Panc1 (cell line): ENCODE measurements at regions not wholly inside any gene's neighbourhood (a gene's known extent, or its start where the extent isn't known, plus 50 kb on each side); places are given as distances from the start of the nearest gene placed in this dataset.

Experiments
- ATAC-seq: fragments of 200-7000 bp; cut with Tn5 transposase; 2 replicates; pipeline ENCODE4 v1.9.1; 2020; ENCODE audit warnings: mild to moderate bottlenecking, moderate library complexity
- BruUV-seq: library from RNA; stranded (reverse); fragments of 400-500 nt; replicated peaks from 2 replicates; lab custom pipeline; 2021; lab: Mats Ljungman, UMichigan
- CTCF ChIA-PET: fragments of 300-600 bp; sonication (Branson Sonifier 250); formaldehyde crosslinking; loops from one replicate; lab custom pipeline; 2022; ENCODE audit warnings: antibody characterized with exemption; lab: Charles Lee
- POLR2A ChIA-PET: fragments of 300-600 bp; sonication (Branson Sonifier 250); formaldehyde crosslinking; loops from one replicate; lab custom pipeline; 2022; ENCODE audit warnings: antibody characterized with exemption; lab: Charles Lee
- DNase-seq: peaks from one replicate; pipeline ENCODE4 v3.0.0-alpha.2; 2010; ENCODE audit warnings: low read depth, low spot score
- H3K27ac ChIP-seq: 2 replicates; pipeline ENCODE4 v1.5.1; 2011; ENCODE audit warnings: mild to moderate bottlenecking, low read length, inconsistent platforms
- H3K27me3 ChIP-seq: fragments of 200-500 bp; sonication (Bioruptor generic); 2 replicates; pipeline ENCODE4 v1.6.0; 2014; ENCODE audit warnings: low read length, inconsistent platforms; ENCODE audit not compliant: control insufficient read depth, insufficient read depth
- H3K36me3 ChIP-seq: fragments of 200-500 bp; sonication (Bioruptor generic); 2 replicates; pipeline ENCODE4 v1.5.1; 2014; ENCODE audit warnings: inconsistent platforms, mild to moderate bottlenecking, low read length, moderate library complexity; ENCODE audit not compliant: control insufficient read depth, insufficient read depth
- H3K4me1 ChIP-seq: 2 replicates; pipeline ENCODE4 v1.5.1; 2011; ENCODE audit warnings: inconsistent platforms, mild to moderate bottlenecking, low read length, moderate library complexity; ENCODE audit not compliant: control insufficient read depth, insufficient read depth
- H3K4me3 ChIP-seq, 2 experiments: 2 replicates each; pipeline ENCODE4 v1.5.1; 2011 to 2012; ENCODE audit warnings: low read depth in 2 of 2, low read length in 2 of 2, mild to moderate bottlenecking in 2 of 2, inconsistent platforms in 1 of 2, moderate library complexity in 1 of 2
- H3K9me3 ChIP-seq: fragments of 200-500 bp; sonication (Bioruptor generic); 2 replicates; pipeline ENCODE4 v1.5.1; 2014; ENCODE audit warnings: low read depth, mild to moderate bottlenecking, inconsistent platforms, low read length, moderate library complexity; ENCODE audit not compliant: control insufficient read depth, insufficient read depth
- CTCF ChIP-seq: fragments of 450-650 bp; IDR thresholded peaks from 2 replicates; pipeline ENCODE4 v1.5.1; 2017; ENCODE audit warnings: mild to moderate bottlenecking
- POLR2AphosphoS5 ChIP-seq: IDR thresholded peaks from 2 replicates; pipeline ENCODE4 v1.6.1; 2012; ENCODE audit warnings: mild to moderate bottlenecking, low read depth, low read length, moderate library complexity
- SIN3A ChIP-seq: IDR thresholded peaks from 2 replicates; pipeline ENCODE4 v1.6.1; 2012; ENCODE audit warnings: low read depth, mild to moderate bottlenecking, low read length, moderate library complexity, borderline replicate concordance; ENCODE audit not compliant: insufficient read depth
- TCF7L2 ChIP-seq: IDR thresholded peaks from 2 replicates; pipeline ENCODE4 v1.6.1; 2011; ENCODE audit warnings: mild to moderate bottlenecking, low read depth, low read length, inconsistent platforms
- in situ Hi-C: cut with HindIII; loops from 2 replicates; pipeline ENCODE4 v1.10.0; 2016; ENCODE audit warnings: low sequenced_read_pairs, low pct_unique_long_range_greater_than_20kb
- intact Hi-C: fragments of 100-400 bp; cut with micrococcal nuclease; formaldehyde crosslinking; loops from one replicate; pipeline ENCODE4 v1.10.0; 2022; ENCODE audit not compliant: unreplicated experiment
- TF ChIP-seq, protein P1 (sequence below), 2 experiments: IDR thresholded peaks; 2 replicates each; pipeline ENCODE4 v1.6.1; 2011 to 2012; ENCODE audit warnings: low read depth in 2 of 2, control low read depth in 1 of 2, low read length in 1 of 2, mild to moderate bottlenecking in 1 of 2, moderate library complexity in 1 of 2; ENCODE audit not compliant: insufficient read depth in 1 of 2

GRCh38 chr14:26381405-26381804, 216.4 kb downstream of the NOVA1 start:
- TF ChIP-seq CTCF (no peak), POLR2AphosphoS5 (no peak), TCF7L2 (no peak), SIN3A (no peak)
- no TSS peak for BruUV-seq
- no peaks in the 10 kb centered on the region for H3K27me3 ChIP-seq
- DNase-seq: no peak
- H3K9me3 ChIP-seq: no peaks in the 10 kb centered on the region
- ChIA-PET CTCF (no interaction called here), POLR2A (no interaction called here)
- H3K4me3 ChIP-seq: no peak overlapping the region
- in situ Hi-C loops: no loop called here
- no peaks in the 10 kb centered on the region for H3K4me1 ChIP-seq
- intact Hi-C loops: no loop called here
- no peak for ATAC-seq
- H3K27ac ChIP-seq: no peak overlapping the region
- H3K36me3 ChIP-seq: no peaks in the 10 kb centered on the region

DNA sequence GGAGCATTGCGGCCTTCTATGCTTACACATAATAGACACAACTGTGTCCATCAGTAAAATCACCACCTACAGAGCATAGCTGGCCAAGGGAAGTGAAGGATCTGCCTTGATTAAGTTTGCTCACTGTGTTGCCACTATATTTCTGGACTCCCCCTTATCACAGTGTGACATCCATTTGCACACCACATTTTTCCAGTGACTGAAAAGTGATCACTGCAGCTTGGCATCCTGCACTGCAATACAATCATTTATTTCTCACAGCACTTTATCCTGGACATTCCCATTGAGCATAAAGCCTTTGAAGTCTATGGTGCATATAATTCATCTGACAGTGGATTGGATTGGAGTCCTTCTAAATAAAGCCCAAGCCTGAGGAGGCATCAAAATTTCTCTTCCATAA, 217.2 kb downstream of the NOVA1 start:
- H3K4me1 ChIP-seq: no peaks in the 10 kb centered on the region
- no peak for TF ChIP-seq POLR2AphosphoS5
- no peaks in the 10 kb centered on the region for H3K9me3 ChIP-seq
- no peak overlapping the region for H3K4me3 ChIP-seq
- no peaks in the 10 kb centered on the region for H3K27me3 ChIP-seq
- POLR2A ChIA-PET: no interaction called here
- in situ Hi-C loops: no loop called here
- CTCF ChIA-PET: no interaction called here
- BruUV-seq: no TSS peak
- no peak overlapping the region for H3K27ac ChIP-seq
- ATAC-seq (no peak), DNase-seq (no peak)
- intact Hi-C loops: no loop called here
- H3K36me3 ChIP-seq: no peaks in the 10 kb centered on the region

- no peak overlapping the region for H3K27ac ChIP-seq
- no peaks in the 10 kb centered on the region for H3K9me3 ChIP-seq
- TF ChIP-seq, protein P1, sequence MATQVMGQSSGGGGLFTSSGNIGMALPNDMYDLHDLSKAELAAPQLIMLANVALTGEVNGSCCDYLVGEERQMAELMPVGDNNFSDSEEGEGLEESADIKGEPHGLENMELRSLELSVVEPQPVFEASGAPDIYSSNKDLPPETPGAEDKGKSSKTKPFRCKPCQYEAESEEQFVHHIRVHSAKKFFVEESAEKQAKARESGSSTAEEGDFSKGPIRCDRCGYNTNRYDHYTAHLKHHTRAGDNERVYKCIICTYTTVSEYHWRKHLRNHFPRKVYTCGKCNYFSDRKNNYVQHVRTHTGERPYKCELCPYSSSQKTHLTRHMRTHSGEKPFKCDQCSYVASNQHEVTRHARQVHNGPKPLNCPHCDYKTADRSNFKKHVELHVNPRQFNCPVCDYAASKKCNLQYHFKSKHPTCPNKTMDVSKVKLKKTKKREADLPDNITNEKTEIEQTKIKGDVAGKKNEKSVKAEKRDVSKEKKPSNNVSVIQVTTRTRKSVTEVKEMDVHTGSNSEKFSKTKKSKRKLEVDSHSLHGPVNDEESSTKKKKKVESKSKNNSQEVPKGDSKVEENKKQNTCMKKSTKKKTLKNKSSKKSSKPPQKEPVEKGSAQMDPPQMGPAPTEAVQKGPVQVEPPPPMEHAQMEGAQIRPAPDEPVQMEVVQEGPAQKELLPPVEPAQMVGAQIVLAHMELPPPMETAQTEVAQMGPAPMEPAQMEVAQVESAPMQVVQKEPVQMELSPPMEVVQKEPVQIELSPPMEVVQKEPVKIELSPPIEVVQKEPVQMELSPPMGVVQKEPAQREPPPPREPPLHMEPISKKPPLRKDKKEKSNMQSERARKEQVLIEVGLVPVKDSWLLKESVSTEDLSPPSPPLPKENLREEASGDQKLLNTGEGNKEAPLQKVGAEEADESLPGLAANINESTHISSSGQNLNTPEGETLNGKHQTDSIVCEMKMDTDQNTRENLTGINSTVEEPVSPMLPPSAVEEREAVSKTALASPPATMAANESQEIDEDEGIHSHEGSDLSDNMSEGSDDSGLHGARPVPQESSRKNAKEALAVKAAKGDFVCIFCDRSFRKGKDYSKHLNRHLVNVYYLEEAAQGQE (IDR thresholded peaks at IDR 0.05; ENCODE audit: insufficient read depth in 1 of 2, low read depth in 2 of 2, low read length in 1 of 2): no peak
- TF ChIP-seq CTCF (no peak), TCF7L2 (no peak), SIN3A (no peak), POLR2AphosphoS5 (no peak)
- H3K27me3 ChIP-seq: no peaks in the 10 kb centered on the region
- BruUV-seq: no TSS peak
- no peaks in the 10 kb centered on the region for H3K36me3 ChIP-seq
- intact Hi-C loops (no loop called here), in situ Hi-C loops (no loop called here)
- H3K4me3 ChIP-seq: no peak overlapping the region
- ChIA-PET POLR2A (no interaction called here), CTCF (no interaction called here)
- DNase-seq: no peak
- ATAC-seq: no peak
- no peaks in the 10 kb centered on the region for H3K4me1 ChIP-seq
These were observed 217.9 kb downstream of the NOVA1 start for GRCh38 chr14:26379951-26380350.
